SK-N-SH treated with all-trans-retinoic acid at 6 μM for 48 hours (cell line): ENCODE measurements at regions not wholly inside any gene's neighbourhood (a gene's known extent, or its start where the extent isn't known, plus 50 kb on each side); places are given as distances from the start of the nearest gene placed in this dataset.

Experiments
- BACH2 ChIP-seq: fragments of 250-450 bp; sonication (Bioruptor Pico); IDR thresholded peaks from 2 replicates; pipeline ENCODE4 v1.9.0; 2021; ENCODE audit warnings: mild to moderate bottlenecking, borderline replicate concordance
- CSDC2 ChIP-seq: fragments of 250-450 bp; sonication (Bioruptor Pico); IDR thresholded peaks from 2 replicates; pipeline ENCODE4 v1.5.0; 2020; ENCODE audit warnings: mild to moderate bottlenecking, moderate library complexity
- ISL1 ChIP-seq: fragments of 250-450 bp; sonication (Bioruptor Pico); IDR thresholded peaks from 2 replicates; pipeline ENCODE4 v2.1.2; 2022; ENCODE audit warnings: mild to moderate bottlenecking, moderate library complexity
- RARB ChIP-seq: fragments of 250-450 bp; sonication (Bioruptor Pico); IDR thresholded peaks from 2 replicates; pipeline ENCODE4 v1.8.0; 2021; ENCODE audit warnings: mild to moderate bottlenecking, moderate library complexity
- SNAI2 ChIP-seq: fragments of 250-450 bp; sonication (Bioruptor Pico); IDR thresholded peaks from 2 replicates; pipeline ENCODE4 v1.5.0; 2020; ENCODE audit warnings: mild to moderate bottlenecking, moderate library complexity
- ZC3H10 ChIP-seq: fragments of 250-450 bp; sonication (Bioruptor Pico); IDR thresholded peaks from 2 replicates; pipeline ENCODE4 v1.5.1; 2021; ENCODE audit warnings: mild to moderate bottlenecking, moderate library complexity
- ZFP3 ChIP-seq: fragments of 250-450 bp; sonication (Bioruptor Pico); IDR thresholded peaks from 2 replicates; pipeline ENCODE4 v1.5.0; 2020; ENCODE audit warnings: mild to moderate bottlenecking, moderate library complexity
- ZFP30 ChIP-seq: fragments of 450-650 bp; formaldehyde crosslinking; IDR thresholded peaks from 2 replicates; pipeline ENCODE4 v1.5.0; 2022; ENCODE audit warnings: mild to moderate bottlenecking, moderate library complexity
- ZNF565 ChIP-seq: fragments of 450-650 bp; formaldehyde crosslinking; conservative IDR thresholded peaks from 2 replicates; pipeline ENCODE4 v1.5.0; 2020; ENCODE audit warnings: low read depth, mild to moderate bottlenecking, moderate library complexity
- ZNF8 ChIP-seq: fragments of 450-650 bp; formaldehyde crosslinking; IDR thresholded peaks from 2 replicates; pipeline ENCODE4 v1.5.0; 2020; ENCODE audit warnings: mild to moderate bottlenecking, moderate library complexity
- TF ChIP-seq, protein P1 (sequence below): fragments of 250-450 bp; sonication (Bioruptor Pico); IDR thresholded peaks from 2 replicates; pipeline ENCODE4 v1.5.1; 2020; ENCODE audit warnings: low read depth, mild to moderate bottlenecking, moderate library complexity
- TF ChIP-seq, protein P2 (sequence below): fragments of 250-450 bp; sonication (Bioruptor Pico); IDR thresholded peaks from 2 replicates; pipeline ENCODE4 v1.8.0; 2020; ENCODE audit warnings: mild to moderate bottlenecking, moderate library complexity, borderline replicate concordance
- TF ChIP-seq, protein P3 (sequence below): fragments of 250-450 bp; sonication (Bioruptor Pico); IDR thresholded peaks from 2 replicates; pipeline ENCODE4 v1.5.1; 2021; ENCODE audit warnings: mild to moderate bottlenecking, moderate library complexity

DNA sequence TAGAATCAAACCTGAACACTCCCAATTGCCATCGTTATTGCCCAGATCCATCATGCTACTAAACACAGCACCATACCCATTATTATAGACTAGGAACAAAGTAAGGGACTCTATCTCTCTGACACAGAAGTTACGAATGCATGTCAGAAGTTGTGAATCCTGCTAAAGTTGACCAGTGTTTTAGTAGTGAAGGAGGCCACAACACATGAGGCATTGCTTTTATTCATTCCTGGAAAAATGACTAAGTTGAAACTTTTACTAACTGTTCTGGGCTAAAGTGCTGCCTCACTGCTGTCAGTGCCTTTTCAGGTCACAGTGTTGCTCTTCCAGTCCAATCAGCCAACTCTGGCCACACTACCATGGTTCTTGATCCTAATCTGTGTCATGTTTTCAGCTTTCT lies 911.1 kb downstream of the TTLL7 start:
- TF ChIP-seq ISL1 (CRISPR knock-in tag), result no peak
- TF ChIP-seq ZNF565 (CRISPR knock-in tag), result no peak
- no peak for TF ChIP-seq ZFP30 (CRISPR knock-in tag)
- no peak for TF ChIP-seq ZFP3 (CRISPR knock-in tag)
- no peak for TF ChIP-seq ZC3H10
- TF ChIP-seq, protein P1, sequence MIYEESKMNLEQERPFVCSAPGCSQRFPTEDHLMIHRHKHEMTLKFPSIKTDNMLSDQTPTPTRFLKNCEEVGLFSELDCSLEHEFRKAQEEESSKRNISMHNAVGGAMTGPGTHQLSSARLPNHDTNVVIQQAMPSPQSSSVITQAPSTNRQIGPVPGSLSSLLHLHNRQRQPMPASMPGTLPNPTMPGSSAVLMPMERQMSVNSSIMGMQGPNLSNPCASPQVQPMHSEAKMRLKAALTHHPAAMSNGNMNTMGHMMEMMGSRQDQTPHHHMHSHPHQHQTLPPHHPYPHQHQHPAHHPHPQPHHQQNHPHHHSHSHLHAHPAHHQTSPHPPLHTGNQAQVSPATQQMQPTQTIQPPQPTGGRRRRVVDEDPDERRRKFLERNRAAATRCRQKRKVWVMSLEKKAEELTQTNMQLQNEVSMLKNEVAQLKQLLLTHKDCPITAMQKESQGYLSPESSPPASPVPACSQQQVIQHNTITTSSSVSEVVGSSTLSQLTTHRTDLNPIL (CRISPR knock-in tag), result no peak
- TF ChIP-seq ZNF8 (CRISPR knock-in tag), result no peak
- TF ChIP-seq, protein P2, sequence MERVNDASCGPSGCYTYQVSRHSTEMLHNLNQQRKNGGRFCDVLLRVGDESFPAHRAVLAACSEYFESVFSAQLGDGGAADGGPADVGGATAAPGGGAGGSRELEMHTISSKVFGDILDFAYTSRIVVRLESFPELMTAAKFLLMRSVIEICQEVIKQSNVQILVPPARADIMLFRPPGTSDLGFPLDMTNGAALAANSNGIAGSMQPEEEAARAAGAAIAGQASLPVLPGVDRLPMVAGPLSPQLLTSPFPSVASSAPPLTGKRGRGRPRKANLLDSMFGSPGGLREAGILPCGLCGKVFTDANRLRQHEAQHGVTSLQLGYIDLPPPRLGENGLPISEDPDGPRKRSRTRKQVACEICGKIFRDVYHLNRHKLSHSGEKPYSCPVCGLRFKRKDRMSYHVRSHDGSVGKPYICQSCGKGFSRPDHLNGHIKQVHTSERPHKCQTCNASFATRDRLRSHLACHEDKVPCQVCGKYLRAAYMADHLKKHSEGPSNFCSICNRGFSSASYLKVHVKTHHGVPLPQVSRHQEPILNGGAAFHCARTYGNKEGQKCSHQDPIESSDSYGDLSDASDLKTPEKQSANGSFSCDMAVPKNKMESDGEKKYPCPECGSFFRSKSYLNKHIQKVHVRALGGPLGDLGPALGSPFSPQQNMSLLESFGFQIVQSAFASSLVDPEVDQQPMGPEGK (CRISPR knock-in tag), result no peak
- TF ChIP-seq RARB, result no peak
- no peak for TF ChIP-seq CSDC2 (CRISPR knock-in tag)
- no peak for TF ChIP-seq BACH2 (CRISPR knock-in tag)
- TF ChIP-seq, protein P3, sequence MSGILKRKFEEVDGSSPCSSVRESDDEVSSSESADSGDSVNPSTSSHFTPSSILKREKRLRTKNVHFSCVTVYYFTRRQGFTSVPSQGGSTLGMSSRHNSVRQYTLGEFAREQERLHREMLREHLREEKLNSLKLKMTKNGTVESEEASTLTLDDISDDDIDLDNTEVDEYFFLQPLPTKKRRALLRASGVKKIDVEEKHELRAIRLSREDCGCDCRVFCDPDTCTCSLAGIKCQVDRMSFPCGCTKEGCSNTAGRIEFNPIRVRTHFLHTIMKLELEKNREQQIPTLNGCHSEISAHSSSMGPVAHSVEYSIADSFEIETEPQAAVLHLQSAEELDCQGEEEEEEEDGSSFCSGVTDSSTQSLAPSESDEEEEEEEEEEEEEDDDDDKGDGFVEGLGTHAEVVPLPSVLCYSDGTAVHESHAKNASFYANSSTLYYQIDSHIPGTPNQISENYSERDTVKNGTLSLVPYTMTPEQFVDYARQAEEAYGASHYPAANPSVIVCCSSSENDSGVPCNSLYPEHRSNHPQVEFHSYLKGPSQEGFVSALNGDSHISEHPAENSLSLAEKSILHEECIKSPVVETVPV (CRISPR knock-in tag), result no peak
- no peak for TF ChIP-seq SNAI2 (CRISPR knock-in tag)
